Stomach (tissue), 8 donors: ENCODE measurements at regions not wholly inside any gene's neighbourhood (a gene's known extent, or its start where the extent isn't known, plus 50 kb on each side); places are given as distances from the start of the nearest gene placed in this dataset.

Experiments
- DNase-seq, 2 donors: peaks; one replicate each; pipeline versions ENCODE4 v3.0.0 to v3.0.0-alpha.2; 2013 to 2019
- H3K27ac ChIP-seq, 5 donors: fragments of 200-600 bp in 4 of 5; sonication (generic) in 4 of 5; one replicate each; pipeline ENCODE4 v1.5.1; 2013 to 2019; ENCODE audit warnings: mild to moderate bottlenecking in 1 of 5, moderate library complexity in 1 of 5
- H3K27me3 ChIP-seq, 3 donors: fragments of 200-600 bp; sonication (generic); one replicate each; pipeline ENCODE4 v1.5.1; 2017 to 2019; ENCODE audit warnings: mixed run types in 1 of 3
- H3K36me3 ChIP-seq, 4 donors: fragments of 200-600 bp; sonication (generic); 1 replicate in 3 of 4; 2 replicates in 1 of 4; pipeline ENCODE4 v1.5.1; 2016 to 2019
- H3K4me1 ChIP-seq, 4 donors: fragments of 200-600 bp; sonication (generic); one replicate each; pipeline ENCODE4 v1.5.1; 2016 to 2019
- H3K4me3 ChIP-seq, 4 donors: fragments of 200-600 bp; sonication (generic) in 3 of 4; one replicate each; pipeline ENCODE4 v1.5.1; 2016 to 2019; ENCODE audit warnings: mild to moderate bottlenecking in 1 of 4
- H3K9me3 ChIP-seq, 4 donors: fragments of 200-600 bp; sonication (generic); one replicate each; pipeline ENCODE4 v1.5.1; 2016 to 2019
- EP300 ChIP-seq: sonication (generic); formaldehyde crosslinking; IDR thresholded peaks from one replicate; pipeline ENCODE4 v1.6.1; 2017; ENCODE audit warnings: antibody characterized with exemption
- POLR2A ChIP-seq, 4 donors: fragments of 450-650 bp; IDR thresholded peaks; one replicate each; pipeline ENCODE4 v1.6.1; 2016; ENCODE audit warnings: antibody characterized with exemption in 4 of 4, control low read depth in 2 of 4, mild to moderate bottlenecking in 1 of 4, moderate library complexity in 1 of 4
- POLR2AphosphoS5 ChIP-seq, 3 donors: sonication (generic); formaldehyde crosslinking; IDR thresholded peaks; one replicate each; pipeline ENCODE4 v1.6.1; 2016; ENCODE audit warnings: antibody characterized with exemption in 3 of 3
- WGBS, 5 donors: extraction: QIAGEN DNeasy Blood & Tissue Kit in 3 of 5; methylation state at CpG; one replicate each; pipeline versions ENCODE4 v1.1.5 to v1.1.7; 2013 to 2018; 5-methylcytosine and 5-hydroxymethylcytosine counted together
- intact Hi-C: fragments of 100-400 bp; cut with DNase I; formaldehyde crosslinking; loops from one replicate; pipeline ENCODE4 v1.15.1; 2023; ENCODE audit warnings: low total_unique reads
- TF ChIP-seq, protein P1 (sequence below), 7 experiments: fragments of 450-650 bp in 4 of 7; fragments of 200-600 bp in 3 of 7; sonication (generic) in 3 of 7; IDR thresholded peaks; one replicate each; pipeline ENCODE4 v1.5.1; 2016 to 2019; ENCODE audit warnings: antibody characterized with exemption in 7 of 7, control low read depth in 2 of 7, mild to moderate bottlenecking in 1 of 7
- donor health status: healthy with polysubstance abuse.
- donor health status: Bipolar disorder and iron deficiency.
- donor health status: healthy.

- Histone ChIP-seq H3K36me3 (no peaks in the 10 kb centered on the region), H3K27ac (no peak overlapping the region), H3K4me1 (no peaks in the 10 kb centered on the region), H3K9me3 (no peaks in the 10 kb centered on the region), H3K4me3 (no peak overlapping the region), H3K27me3 (no peaks in the 10 kb centered on the region)
- intact Hi-C loops, result no loop called here
- no peak for DNase-seq
- TF ChIP-seq, protein P1, sequence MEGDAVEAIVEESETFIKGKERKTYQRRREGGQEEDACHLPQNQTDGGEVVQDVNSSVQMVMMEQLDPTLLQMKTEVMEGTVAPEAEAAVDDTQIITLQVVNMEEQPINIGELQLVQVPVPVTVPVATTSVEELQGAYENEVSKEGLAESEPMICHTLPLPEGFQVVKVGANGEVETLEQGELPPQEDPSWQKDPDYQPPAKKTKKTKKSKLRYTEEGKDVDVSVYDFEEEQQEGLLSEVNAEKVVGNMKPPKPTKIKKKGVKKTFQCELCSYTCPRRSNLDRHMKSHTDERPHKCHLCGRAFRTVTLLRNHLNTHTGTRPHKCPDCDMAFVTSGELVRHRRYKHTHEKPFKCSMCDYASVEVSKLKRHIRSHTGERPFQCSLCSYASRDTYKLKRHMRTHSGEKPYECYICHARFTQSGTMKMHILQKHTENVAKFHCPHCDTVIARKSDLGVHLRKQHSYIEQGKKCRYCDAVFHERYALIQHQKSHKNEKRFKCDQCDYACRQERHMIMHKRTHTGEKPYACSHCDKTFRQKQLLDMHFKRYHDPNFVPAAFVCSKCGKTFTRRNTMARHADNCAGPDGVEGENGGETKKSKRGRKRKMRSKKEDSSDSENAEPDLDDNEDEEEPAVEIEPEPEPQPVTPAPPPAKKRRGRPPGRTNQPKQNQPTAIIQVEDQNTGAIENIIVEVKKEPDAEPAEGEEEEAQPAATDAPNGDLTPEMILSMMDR (IDR thresholded peaks at IDR 0.05), result no peak
- TF ChIP-seq POLR2AphosphoS5 (IDR thresholded peaks at IDR 0.05) (no peak), EP300 (no peak), POLR2A (IDR thresholded peaks at IDR 0.05) (no peak)
- 85 to 89% (median 87%) methylated on average over 5 of the region's 5 CpGs for WGBS, 5 donors
These were observed 288.0 kb downstream of the ADGB start for GRCh38 chr6:146886587-146887446.

- H3K4me3 ChIP-seq, result no peak overlapping the region
- intact Hi-C loops, result no loop called here
- no peaks in the 10 kb centered on the region for H3K4me1 ChIP-seq
- DNase-seq, result no peak
- no peaks in the 10 kb centered on the region for H3K9me3 ChIP-seq
- TF ChIP-seq, protein P1 (IDR thresholded peaks at IDR 0.05), result no peak
- TF ChIP-seq EP300 (no peak), POLR2AphosphoS5 (IDR thresholded peaks at IDR 0.05) (no peak), POLR2A (IDR thresholded peaks at IDR 0.05) (no peak)
- H3K36me3 ChIP-seq, result no peaks in the 10 kb centered on the region
- H3K27ac ChIP-seq, result no peak overlapping the region
- H3K27me3 ChIP-seq, result no peaks in the 10 kb centered on the region
- WGBS, 5 donors, result 80 to 92% (median 82%) methylated on average over 7 of the region's 7 CpGs
These were observed 288.8 kb downstream of the ADGB start for GRCh38 chr6:146887447-146888077.

- Histone ChIP-seq H3K4me1 (no peaks in the 10 kb centered on the region), H3K9me3 (no peaks in the 10 kb centered on the region), H3K36me3 (no peaks in the 10 kb centered on the region), H3K27me3 (no peaks in the 10 kb centered on the region), H3K27ac (no peak overlapping the region), H3K4me3 (no peak overlapping the region)
- DNase-seq, result no peak
- TF ChIP-seq POLR2AphosphoS5 (IDR thresholded peaks at IDR 0.05) (no peak), POLR2A (IDR thresholded peaks at IDR 0.05) (no peak), EP300 (no peak)
- TF ChIP-seq, protein P1 (IDR thresholded peaks at IDR 0.05), result no peak
- intact Hi-C loops, result no loop called here
- 85 to 87% (median 86%) methylated on average over 4 of the region's 4 CpGs for WGBS, 5 donors
These were observed 290.5 kb downstream of the ADGB start for GRCh38 chr6:146889303-146889702.

DNA sequence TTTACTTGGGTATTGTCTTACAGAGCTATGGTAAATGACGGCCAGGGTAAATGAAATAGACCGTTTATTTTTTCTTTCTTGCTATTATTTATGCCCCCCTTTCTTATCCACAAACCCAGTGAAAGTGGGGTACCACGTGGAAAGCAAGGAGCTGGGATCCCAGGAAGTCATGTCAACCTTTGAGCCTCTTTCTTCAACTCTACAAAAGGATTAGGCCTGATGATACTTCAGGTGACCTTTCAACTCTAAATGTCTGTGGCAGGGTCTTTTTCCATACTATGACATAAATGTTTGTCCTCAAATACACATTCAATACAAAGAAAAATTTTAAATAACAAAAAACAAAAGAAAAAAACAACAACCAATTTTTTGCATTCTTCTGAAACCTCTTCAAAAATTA lies 291.4 kb downstream of the ADGB start:
- 81 to 88% (median 85%) methylated on average over 3 of the region's 3 CpGs for WGBS, 5 donors
- no peaks in the 10 kb centered on the region for H3K27me3 ChIP-seq
- DNase-seq, result no peak
- intact Hi-C loops, result no loop called here
- no peak overlapping the region for H3K4me3 ChIP-seq
- no peaks in the 10 kb centered on the region for H3K4me1 ChIP-seq
- no peak overlapping the region for H3K27ac ChIP-seq
- TF ChIP-seq EP300, result no peak
- TF ChIP-seq, protein P1 (IDR thresholded peaks at IDR 0.05), result no peak
- TF ChIP-seq POLR2A (IDR thresholded peaks at IDR 0.05), result no peak
- TF ChIP-seq POLR2AphosphoS5 (IDR thresholded peaks at IDR 0.05), result no peak
- no peaks in the 10 kb centered on the region for H3K36me3 ChIP-seq
- H3K9me3 ChIP-seq, result no peaks in the 10 kb centered on the region
